Panc1 (cell line): ENCODE measurements at regions not wholly inside any gene's neighbourhood (a gene's known extent, or its start where the extent isn't known, plus 50 kb on each side); places are given as distances from the start of the nearest gene placed in this dataset.

Source experiments
- ATAC-seq: fragments of 200-7000 bp; cut with Tn5 transposase; 2 replicates; pipeline ENCODE4 v1.9.1; 2020; ENCODE audit warnings: mild to moderate bottlenecking, moderate library complexity
- BruUV-seq: library from RNA; stranded (reverse); fragments of 400-500 nt; replicated peaks from 2 replicates; lab custom pipeline; 2021; lab: Mats Ljungman, UMichigan
- CTCF ChIA-PET: fragments of 300-600 bp; sonication (Branson Sonifier 250); formaldehyde crosslinking; loops from one replicate; lab custom pipeline; 2022; ENCODE audit warnings: antibody characterized with exemption; lab: Charles Lee
- POLR2A ChIA-PET: fragments of 300-600 bp; sonication (Branson Sonifier 250); formaldehyde crosslinking; loops from one replicate; lab custom pipeline; 2022; ENCODE audit warnings: antibody characterized with exemption; lab: Charles Lee
- DNase-seq: peaks from one replicate; pipeline ENCODE4 v3.0.0-alpha.2; 2010; ENCODE audit warnings: low read depth, low spot score
- H3K27ac ChIP-seq: 2 replicates; pipeline ENCODE4 v1.5.1; 2011; ENCODE audit warnings: mild to moderate bottlenecking, low read length, inconsistent platforms
- H3K27me3 ChIP-seq: fragments of 200-500 bp; sonication (Bioruptor generic); 2 replicates; pipeline ENCODE4 v1.6.0; 2014; ENCODE audit warnings: low read length, inconsistent platforms; ENCODE audit not compliant: control insufficient read depth, insufficient read depth
- H3K36me3 ChIP-seq: fragments of 200-500 bp; sonication (Bioruptor generic); 2 replicates; pipeline ENCODE4 v1.5.1; 2014; ENCODE audit warnings: inconsistent platforms, mild to moderate bottlenecking, low read length, moderate library complexity; ENCODE audit not compliant: control insufficient read depth, insufficient read depth
- H3K4me1 ChIP-seq: 2 replicates; pipeline ENCODE4 v1.5.1; 2011; ENCODE audit warnings: inconsistent platforms, mild to moderate bottlenecking, low read length, moderate library complexity; ENCODE audit not compliant: control insufficient read depth, insufficient read depth
- H3K4me3 ChIP-seq, 2 experiments: 2 replicates each; pipeline ENCODE4 v1.5.1; 2011 to 2012; ENCODE audit warnings: low read depth in 2 of 2, low read length in 2 of 2, mild to moderate bottlenecking in 2 of 2, inconsistent platforms in 1 of 2, moderate library complexity in 1 of 2
- H3K9me3 ChIP-seq: fragments of 200-500 bp; sonication (Bioruptor generic); 2 replicates; pipeline ENCODE4 v1.5.1; 2014; ENCODE audit warnings: low read depth, mild to moderate bottlenecking, inconsistent platforms, low read length, moderate library complexity; ENCODE audit not compliant: control insufficient read depth, insufficient read depth
- CTCF ChIP-seq: fragments of 450-650 bp; IDR thresholded peaks from 2 replicates; pipeline ENCODE4 v1.5.1; 2017; ENCODE audit warnings: mild to moderate bottlenecking
- POLR2AphosphoS5 ChIP-seq: IDR thresholded peaks from 2 replicates; pipeline ENCODE4 v1.6.1; 2012; ENCODE audit warnings: mild to moderate bottlenecking, low read depth, low read length, moderate library complexity
- REST ChIP-seq, 2 experiments: IDR thresholded peaks; 2 replicates each; pipeline ENCODE4 v1.6.1; 2011 to 2012; ENCODE audit warnings: low read depth in 2 of 2, control low read depth in 1 of 2, low read length in 1 of 2, mild to moderate bottlenecking in 1 of 2, moderate library complexity in 1 of 2; ENCODE audit not compliant: insufficient read depth in 1 of 2
- SIN3A ChIP-seq: IDR thresholded peaks from 2 replicates; pipeline ENCODE4 v1.6.1; 2012; ENCODE audit warnings: low read depth, mild to moderate bottlenecking, low read length, moderate library complexity, borderline replicate concordance; ENCODE audit not compliant: insufficient read depth
- TCF7L2 ChIP-seq: IDR thresholded peaks from 2 replicates; pipeline ENCODE4 v1.6.1; 2011; ENCODE audit warnings: mild to moderate bottlenecking, low read depth, low read length, inconsistent platforms
- in situ Hi-C: cut with HindIII; loops from 2 replicates; pipeline ENCODE4 v1.10.0; 2016; ENCODE audit warnings: low sequenced_read_pairs, low pct_unique_long_range_greater_than_20kb
- intact Hi-C: fragments of 100-400 bp; cut with micrococcal nuclease; formaldehyde crosslinking; loops from one replicate; pipeline ENCODE4 v1.10.0; 2022; ENCODE audit not compliant: unreplicated experiment

GRCh38 chr9:96122282-96122681 is 179.7 kb downstream of the HSD17B3 start:
- DNase-seq, result no peak
- no peak for TF ChIP-seq REST (IDR thresholded peaks at IDR 0.05; ENCODE audit: insufficient read depth in 1 of 2, low read depth in 2 of 2, low read length in 1 of 2)
- no peak for TF ChIP-seq SIN3A
- TF ChIP-seq CTCF, result no peak
- intact Hi-C loops (no loop called here), in situ Hi-C loops (no loop called here)
- Histone ChIP-seq H3K4me3 (no peak overlapping the region), H3K27me3 (no peaks in the 10 kb centered on the region; the same call in 1 of the 2 replicates), H3K9me3 (no peaks in the 10 kb centered on the region), H3K4me1 (no peaks in the 10 kb centered on the region), H3K36me3 (no peaks in the 10 kb centered on the region), H3K27ac (no peak overlapping the region)
- no peak for ATAC-seq
- ChIA-PET POLR2A (no interaction called here), CTCF (no interaction called here)
- BruUV-seq, result no TSS peak

DNA sequence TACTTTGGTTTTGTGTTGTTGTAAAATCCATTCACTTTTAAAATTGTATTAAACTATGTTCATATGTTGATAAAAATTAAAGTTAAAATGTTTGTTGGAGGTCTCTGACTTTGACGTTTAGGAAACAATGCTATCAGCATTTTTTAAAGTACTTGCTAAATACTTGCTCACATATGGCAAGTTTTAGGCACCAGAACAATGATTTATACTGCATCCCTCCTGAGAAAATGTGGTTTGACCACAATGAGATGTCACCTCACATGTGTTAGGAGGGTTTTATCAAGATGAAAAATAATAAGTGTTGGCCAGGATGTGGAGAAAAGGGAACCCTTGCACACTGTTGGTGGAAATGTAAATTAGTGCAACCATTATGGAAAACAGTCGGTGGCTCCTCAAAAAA is 180.8 kb downstream of the HSD17B3 start:
- ATAC-seq, result no peak
- ChIA-PET POLR2A (no interaction called here), CTCF (no interaction called here)
- DNase-seq, result no peak
- Histone ChIP-seq H3K4me3 (no peak overlapping the region), H3K27me3 (no peaks in the 10 kb centered on the region; the same call in 1 of the 2 replicates), H3K27ac (no peak overlapping the region), H3K4me1 (no peaks in the 10 kb centered on the region), H3K36me3 (no peaks in the 10 kb centered on the region), H3K9me3 (no peaks in the 10 kb centered on the region)
- no TSS peak for BruUV-seq
- intact Hi-C loops (no loop called here), in situ Hi-C loops (no loop called here)
- TF ChIP-seq SIN3A (no peak), POLR2AphosphoS5 (no peak), REST (IDR thresholded peaks at IDR 0.05; ENCODE audit: insufficient read depth in 1 of 2, low read depth in 2 of 2, low read length in 1 of 2) (no peak), TCF7L2 (no peak), CTCF (no peak)
